T follicular helper cell (primary cell): ENCODE measurements at regions not wholly inside any gene's neighbourhood (a gene's known extent, or its start where the extent isn't known, plus 50 kb on each side); places are given as distances from the start of the nearest gene placed in this dataset.

ENCODE experiments used
- DNase-seq: peaks from one replicate; pipeline ENCODE4 v3.0.0-alpha.2; 2020; ENCODE audit warnings: low read depth

DNA sequence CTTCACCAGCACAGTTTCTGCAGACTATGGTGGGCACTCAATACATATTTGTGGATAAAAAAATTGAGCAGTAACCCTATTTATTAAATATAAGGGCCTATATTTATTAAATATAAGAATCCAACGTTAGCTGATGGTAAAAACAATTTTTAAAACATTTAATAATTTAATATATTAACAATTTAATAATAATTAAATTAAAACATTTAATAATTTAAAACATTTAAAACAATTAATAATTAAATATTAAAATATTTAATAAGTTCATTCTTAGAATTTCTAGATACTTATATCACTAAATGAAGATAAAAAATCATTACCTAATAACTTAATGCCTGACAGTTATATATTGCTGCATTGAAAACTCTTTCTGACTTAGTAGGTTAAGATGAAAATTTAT, 880.2 kb upstream of the EPHA6 start:
- DNase-seq: no peak

- DNase-seq: no peak
These were observed 875.1 kb upstream of the EPHA6 start for GRCh38 chr3:95939235-95939809.

- DNase-seq: no peak
These were observed 848.6 kb upstream of the EPHA6 start for GRCh38 chr3:95965704-95966336.

- no peak for DNase-seq
These were observed 842.8 kb upstream of the EPHA6 start for GRCh38 chr3:95971573-95971972.

DNA sequence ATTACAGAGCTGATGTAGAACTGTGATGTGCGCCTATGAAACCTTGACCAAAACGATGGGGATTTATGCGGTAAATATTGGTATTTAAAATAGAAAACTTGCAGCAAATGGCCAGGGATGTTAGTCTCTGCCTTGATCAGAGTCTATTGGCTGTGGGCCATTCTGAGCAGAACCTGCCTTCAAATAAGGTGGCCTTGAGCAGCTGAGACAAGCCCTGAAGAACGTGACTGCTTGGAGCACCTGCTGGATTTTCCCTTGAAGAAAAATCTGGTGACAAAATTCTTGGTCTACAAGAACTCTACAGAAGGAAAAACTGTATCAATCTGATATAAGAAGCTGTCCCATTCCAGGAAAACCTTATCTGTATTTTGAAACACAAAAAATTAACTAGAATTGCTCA, 820.1 kb upstream of the EPHA6 start:
- no peak for DNase-seq

GRCh38 chr3:96000966-96001365, 813.4 kb upstream of the EPHA6 start:
- DNase-seq: no peak

DNA sequence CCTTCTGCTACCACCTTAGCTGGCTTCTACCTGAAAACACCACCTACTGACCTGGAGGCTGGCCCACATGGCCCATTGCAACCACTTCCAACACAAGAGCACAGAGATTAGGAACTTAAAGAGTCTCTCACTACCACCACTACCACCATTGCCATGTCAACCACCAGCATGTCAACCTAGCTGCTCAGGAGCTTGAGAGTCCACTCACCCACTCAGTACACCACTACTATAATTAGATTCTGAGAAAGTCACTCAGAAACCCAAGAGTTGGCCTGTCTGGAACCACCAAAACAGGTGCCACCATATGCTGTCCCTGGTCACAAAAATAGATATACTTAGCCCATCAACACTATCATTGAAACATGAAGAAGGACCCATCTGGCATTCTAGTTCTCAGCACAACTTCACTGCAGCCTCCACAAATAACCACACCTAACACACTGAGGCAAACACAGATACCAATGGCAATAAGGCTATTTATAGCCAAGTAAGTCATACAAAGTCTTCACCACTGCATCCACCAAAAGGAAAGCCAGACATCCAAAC, 806.7 kb upstream of the EPHA6 start:
- no peak for DNase-seq

GRCh38 chr3:96012939-96013338, 801.5 kb upstream of the EPHA6 start:
- no peak for DNase-seq

GRCh38 chr3:96017556-96017955, 796.8 kb upstream of the EPHA6 start:
- no peak for DNase-seq

- no peak for DNase-seq
These were observed 791.7 kb upstream of the EPHA6 start for GRCh38 chr3:96022676-96023075.

GRCh38 chr3:96027718-96028117, 786.7 kb upstream of the EPHA6 start:
- DNase-seq: no peak

- DNase-seq: no peak
These were observed 774.8 kb upstream of the EPHA6 start for GRCh38 chr3:96039632-96040031.

DNA sequence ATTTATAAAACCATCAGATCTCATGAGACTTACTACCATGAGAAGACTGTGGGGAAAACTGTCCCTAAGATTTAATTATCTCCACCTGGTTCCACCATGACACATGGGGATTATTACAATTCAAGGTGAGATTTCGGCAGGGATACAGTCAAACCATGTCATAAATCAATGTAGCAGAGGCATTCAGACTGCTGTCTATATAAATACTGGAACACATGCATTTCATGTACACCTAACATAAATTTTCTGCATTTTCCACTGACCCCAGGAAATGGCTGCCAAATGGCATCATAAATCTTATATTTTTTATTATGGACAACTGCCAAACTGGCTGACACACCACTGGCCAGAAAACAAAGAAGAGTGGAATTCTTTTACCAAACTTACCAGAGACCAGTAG, 755.1 kb upstream of the EPHA6 start:
- no peak for DNase-seq

GRCh38 chr3:96069065-96069464, 745.3 kb upstream of the EPHA6 start:
- no peak for DNase-seq

DNA sequence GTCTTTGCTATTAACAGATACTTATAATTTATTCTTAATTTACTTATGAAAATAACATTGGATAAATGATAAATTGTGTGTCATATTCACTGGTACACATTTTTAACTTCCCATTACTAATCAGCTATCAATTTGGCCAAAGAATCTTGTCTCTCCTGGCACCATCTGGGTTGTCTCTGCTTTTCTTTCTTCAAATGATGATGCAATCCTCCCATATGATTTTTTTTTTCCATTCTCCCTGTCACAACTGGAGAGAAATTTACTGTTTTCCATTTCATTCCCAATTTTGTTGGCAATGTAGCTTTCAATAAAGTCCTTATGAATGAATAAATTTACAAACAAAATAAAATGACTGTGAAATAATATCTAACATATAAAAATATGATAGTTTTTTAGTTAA, 743.7 kb upstream of the EPHA6 start:
- DNase-seq: no peak

GRCh38 chr3:96071097-96071496, 743.3 kb upstream of the EPHA6 start:
- no peak for DNase-seq

DNA sequence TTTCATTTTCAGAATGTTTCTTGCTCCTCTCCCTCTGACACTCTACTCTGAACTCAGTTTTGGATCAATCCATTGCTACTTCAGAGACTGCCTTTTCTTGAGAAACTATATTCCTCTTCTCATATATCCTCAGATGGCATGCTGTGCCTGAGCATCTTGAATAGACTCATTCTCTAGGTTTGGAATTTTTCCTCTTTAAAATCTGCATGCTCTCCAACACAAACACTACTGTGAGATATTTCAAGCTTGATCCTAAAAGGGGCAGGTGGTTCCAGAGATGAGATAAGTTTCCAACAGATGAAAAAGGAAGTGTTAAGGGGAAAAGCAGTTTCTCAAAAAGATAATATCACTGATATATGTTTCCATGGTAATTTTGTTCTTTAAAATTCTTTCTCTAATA, 742.2 kb upstream of the EPHA6 start:
- DNase-seq: no peak

- no peak for DNase-seq
These were observed 730.8 kb upstream of the EPHA6 start for GRCh38 chr3:96083610-96084009.

DNA sequence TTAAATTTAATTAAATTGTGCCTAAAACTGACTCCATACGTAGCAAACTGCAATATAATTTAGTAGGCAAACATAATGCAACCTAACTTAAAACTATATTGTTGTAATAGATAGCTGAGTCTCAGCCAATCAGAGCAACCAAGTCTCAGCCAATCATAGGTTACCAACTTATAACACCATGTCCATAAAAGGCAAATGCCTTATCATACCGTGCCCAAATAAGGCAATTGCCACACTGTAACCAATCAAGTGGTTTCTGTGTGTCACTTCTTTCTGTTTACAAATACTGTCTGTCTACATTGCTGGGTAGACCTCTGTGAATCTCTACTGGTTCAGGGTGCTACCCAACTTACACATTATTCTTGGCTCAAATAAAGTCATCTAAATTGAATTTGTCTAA, 728.4 kb upstream of the EPHA6 start:
- no peak for DNase-seq

GRCh38 chr3:96101006-96101560, 713.3 kb upstream of the EPHA6 start:
- no peak for DNase-seq

GRCh38 chr3:96106701-96107100, 707.7 kb upstream of the EPHA6 start:
- no peak for DNase-seq
